HG03064 (cell line): ENCODE measurements at regions not wholly inside any gene's neighbourhood (a gene's known extent, or its start where the extent isn't known, plus 50 kb on each side); places are given as distances from the start of the nearest gene placed in this dataset.

Source experiments
- ATAC-seq: cut with Tn5 transposase; IDR thresholded peaks from one replicate; pipeline ENCODE4 v1.9.1; 2021; ENCODE audit warnings: low read depth; ENCODE audit not compliant: unreplicated experiment

- ATAC-seq: no peak
These were observed 388.4 kb downstream of the BCOR start for GRCh38 chrX:39709364-39709763.

DNA sequence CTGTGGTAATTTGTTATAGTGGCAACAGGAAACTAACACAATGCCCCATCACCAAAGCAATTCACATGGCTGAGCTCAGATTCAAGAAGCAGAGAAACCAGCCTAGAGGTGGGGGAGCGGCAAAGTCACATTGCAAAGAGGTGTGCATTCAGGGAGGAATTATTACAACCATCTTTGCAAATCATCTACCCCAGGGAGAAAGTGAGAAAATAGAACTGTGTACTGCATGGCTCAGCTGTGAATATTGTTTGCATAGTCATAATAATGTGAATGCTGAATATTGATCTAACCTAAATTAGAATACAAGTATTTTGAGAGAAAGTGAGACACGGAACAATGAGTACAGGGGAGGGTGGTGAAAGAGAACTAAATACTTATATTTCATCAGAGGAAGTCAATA lies 387.9 kb downstream of the BCOR start:
- no peak for ATAC-seq

- ATAC-seq: no peak
These were observed 387.0 kb downstream of the BCOR start for GRCh38 chrX:39710776-39711175.

- no peak for ATAC-seq
These were observed 383.3 kb downstream of the BCOR start for GRCh38 chrX:39714471-39714870.

- no peak for ATAC-seq
These were observed 381.4 kb downstream of the BCOR start for GRCh38 chrX:39716401-39716800.

- ATAC-seq: no peak
These were observed 380.8 kb downstream of the BCOR start for GRCh38 chrX:39716802-39717540.

DNA sequence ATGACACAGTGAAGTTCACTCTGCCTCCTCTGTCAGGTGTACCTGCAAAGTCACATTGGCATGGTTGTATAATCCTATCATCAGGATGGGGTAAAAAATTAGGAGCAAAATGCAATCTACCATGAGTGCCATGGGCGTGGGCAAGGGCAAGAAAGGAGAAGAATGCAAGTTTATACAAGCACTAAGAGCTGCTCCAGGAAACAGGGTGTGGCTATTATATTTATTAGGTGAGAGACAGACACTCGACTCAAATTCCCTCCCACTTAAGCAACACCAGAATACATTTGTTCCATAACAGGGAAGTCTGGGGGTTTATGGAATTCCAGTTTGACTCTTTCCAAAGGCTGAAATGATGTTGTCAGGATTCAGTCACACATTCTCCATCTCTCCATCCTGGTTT lies 378.8 kb downstream of the BCOR start:
- ATAC-seq: no peak

DNA sequence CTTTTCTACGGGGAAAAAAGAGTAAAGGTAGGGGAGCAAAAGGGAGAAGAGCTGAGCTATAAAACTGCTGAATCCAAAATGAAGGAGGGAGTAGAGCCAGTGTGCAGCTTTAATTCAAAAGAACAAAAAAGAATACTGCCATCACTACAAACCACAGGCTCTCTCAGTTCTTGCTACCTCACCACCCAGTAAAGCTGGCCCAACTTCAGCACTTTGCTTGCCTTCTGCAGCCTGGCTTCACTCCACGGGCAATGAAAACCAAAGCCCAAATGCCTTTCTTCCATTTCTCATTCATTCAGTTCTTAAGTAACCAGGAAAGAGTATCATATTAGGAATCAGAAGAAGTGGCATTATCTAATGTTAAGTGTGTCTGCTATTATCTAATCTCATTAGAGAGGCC lies 376.8 kb downstream of the BCOR start:
- ATAC-seq: no peak

DNA sequence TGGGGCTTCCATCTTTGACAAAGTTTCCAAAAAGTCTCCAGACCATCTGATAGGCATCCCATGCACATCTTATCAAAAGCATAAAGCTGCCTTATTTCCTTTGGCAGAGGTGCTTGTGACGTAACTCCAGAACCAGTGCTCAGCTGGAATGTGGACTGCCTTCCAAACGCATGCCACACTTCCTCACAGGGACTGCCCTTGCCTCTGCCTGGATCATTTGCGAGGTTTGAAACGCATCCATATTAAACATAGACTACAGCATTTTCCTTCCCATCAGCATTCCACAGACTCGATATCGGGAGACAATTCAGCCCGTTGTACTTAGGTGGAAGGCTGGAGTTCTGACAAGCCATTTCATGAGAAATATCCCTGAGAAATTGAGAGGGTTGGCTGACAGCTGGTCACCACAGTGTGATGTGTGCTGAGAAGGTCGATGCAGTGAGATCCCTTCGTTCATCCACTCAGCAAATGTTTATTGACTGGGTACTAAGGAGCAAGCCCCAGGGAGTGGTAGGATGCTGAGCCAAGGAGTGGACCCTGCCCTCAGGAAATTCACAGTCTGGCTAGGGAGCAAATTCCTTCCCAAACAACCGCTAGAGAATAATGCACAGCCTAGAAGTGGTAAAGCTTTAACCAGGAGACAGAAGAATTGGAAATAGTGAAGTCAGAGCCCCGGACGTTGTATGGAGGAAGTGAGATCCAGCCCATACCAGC lies 376.0 kb downstream of the BCOR start:
- no peak for ATAC-seq

DNA sequence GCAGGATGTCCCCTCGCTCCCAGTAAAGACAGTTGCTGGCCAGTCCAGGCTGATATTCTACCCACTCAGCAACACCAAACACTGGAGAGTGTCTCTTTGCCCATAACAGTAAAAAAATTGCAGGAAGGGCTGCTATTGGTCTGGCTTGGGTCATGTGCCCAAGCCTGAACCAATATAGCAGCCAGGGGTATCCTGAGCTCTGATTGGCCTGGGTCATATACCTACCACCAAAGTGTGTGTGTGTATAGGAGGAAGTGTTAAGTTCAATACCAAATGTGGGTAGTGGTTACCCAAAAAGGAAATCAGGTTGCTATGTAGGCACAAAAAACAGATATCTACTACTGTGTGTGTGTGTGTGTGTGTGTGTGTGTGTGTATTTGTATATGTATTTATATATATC lies 373.2 kb downstream of the BCOR start:
- ATAC-seq: no peak

DNA sequence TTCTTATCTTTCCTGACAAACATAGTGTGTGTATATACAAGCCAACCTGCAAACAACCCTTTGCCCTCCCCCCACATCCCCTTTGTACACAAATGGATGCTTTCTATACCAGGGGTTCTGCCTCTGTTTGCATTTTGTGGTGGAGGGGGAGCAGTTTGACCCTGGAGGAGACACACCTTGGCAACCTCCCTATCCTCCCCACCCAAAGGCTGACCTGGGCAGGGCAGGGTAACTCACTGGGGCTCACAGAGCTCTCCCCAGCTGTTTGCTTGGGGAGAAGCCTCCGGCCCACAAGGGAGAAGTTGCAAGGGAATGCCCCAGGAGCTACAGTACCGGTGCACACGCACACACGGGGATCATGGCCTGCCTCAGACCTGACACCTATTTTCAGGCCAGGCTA lies 372.6 kb downstream of the BCOR start:
- ATAC-seq: no peak

DNA sequence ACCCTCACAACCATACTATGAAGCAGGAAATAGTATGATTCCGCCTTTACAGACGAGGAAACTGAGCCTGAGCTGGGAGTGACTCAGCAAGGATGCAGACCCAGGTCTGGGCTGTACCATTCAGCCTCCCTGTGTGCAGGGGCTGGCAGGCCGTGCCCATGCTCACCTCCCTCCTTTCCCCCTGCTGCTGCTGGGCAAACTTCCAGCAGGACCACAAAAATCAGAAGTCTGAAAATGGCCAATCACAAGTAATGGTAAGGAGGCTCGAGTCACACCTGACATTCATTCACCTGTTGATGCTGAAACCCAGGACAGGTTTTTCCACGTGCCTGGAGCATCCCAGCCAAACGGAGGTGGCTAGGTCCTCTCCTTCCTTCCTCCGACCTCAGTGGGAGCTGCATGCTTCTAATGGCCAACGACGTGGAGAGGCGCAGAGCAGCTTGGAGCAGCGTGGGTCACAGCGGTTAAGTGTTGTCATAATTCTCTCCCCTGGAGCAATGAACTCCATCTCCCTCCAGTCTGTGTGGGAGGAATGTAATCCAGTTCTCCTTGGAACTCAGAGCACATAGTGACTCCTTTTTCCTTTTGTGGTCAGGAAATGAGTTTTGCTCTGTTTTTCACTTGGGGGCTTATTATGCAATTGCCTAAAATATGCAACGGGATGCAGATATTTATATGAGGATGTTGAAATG lies 371.7 kb downstream of the BCOR start:
- no peak for ATAC-seq

DNA sequence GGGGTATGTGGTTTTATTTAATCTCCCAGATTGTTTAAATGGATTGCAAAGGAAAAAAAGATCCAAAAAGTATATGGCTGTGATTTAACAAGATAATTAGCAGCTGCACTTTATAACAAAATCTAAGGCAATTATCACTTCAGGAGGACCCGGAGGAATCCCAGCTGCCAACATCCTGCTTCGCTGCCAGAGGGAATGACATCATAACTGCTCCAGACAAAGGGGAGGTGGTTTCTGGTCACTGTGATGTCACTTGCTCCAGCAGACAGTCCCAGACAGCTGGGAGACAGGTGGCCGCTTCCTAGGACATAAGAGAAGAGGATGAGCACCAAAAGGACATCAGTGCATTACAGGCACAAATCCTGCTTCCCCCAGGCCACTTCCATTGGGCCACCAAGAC lies 371.0 kb downstream of the BCOR start:
- no peak for ATAC-seq

DNA sequence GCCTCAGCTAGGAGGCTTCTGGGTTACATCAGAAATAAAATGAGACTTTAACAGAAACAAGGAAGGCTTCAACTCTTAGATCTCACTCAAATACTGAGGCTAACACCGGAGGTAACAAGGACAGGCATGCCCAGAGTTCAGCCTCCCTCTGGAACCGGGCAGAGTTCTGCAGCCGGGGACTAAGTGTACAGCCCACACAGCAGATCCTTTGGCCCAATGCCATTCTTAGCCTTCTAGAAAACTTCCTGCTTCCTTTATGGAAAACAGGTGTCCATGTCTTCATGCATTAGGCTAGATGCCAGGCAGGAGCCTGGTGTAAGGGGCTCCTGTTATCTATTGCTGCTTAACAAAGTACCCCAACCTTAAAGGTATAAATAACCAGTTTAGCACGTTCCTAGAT lies 369.7 kb downstream of the BCOR start:
- no peak for ATAC-seq

DNA sequence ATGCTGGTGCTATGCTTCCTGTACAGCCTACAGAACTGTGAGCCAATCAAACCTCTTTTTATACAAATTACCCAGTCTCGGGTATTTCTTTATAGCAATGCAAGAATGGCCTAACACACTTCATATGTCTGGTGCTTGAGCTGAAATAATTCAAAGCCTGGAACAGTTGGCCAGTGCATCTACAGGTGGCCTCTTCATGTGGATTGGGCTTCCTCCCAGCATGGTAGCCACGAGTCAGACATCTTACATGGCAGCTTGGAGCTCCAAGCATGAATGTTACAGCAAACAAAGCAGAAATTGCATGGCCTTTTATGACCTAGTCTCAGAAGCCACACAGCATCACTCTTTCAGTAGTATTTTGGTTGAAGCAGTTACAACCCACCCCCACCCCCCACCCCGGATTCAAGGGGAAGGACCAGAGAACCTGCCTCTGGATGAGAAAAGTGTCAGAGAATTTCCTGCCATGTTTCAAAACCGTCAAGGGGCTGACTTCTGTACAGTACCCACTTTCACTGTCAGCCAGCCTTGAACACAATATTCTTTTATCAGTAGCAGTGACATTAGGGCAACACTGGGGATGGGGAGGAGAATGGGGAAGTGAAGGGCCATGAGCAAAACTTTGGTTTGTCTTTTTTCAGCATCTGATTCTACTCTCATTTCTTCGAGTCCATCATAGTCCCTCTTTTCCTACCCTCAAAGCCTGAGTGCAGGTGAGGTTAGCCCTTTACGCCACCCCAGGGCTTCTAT lies 368.7 kb downstream of the BCOR start:
- ATAC-seq: no peak

- no peak for ATAC-seq
These were observed 367.6 kb downstream of the BCOR start for GRCh38 chrX:39729981-39730661.

DNA sequence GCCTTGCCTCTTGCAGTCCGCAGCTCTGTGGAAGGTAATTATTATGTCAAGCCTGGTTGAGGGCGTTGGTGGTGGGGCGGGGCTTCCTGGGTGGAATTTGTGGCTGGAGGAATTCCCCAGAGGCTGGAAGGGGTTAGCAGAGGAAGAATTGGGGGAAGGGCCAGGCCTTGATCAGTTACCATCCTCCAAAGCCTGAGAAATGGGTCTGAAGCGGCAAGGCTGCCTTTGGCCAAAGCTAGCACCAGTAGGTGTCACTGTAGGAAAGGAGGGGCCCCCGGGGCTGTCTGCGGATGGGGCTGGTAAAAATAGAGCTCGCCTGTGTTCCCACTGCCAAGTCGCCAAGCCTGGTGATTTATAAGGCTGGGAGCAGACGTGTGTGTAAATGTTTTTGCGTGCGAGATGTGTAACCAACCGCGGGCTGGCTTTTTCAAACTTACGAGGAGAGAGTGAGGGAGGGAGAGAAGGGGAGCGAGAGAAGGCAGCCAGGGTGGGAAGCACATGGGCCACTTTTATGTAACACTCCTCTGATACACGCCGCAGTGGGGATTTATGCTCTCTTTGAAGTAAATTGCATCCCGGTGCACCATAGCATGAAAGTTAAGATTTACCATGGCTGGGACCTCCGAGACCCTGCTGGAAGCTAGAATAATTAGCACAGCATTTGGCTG lies 367.0 kb downstream of the BCOR start:
- ATAC-seq: no peak

- no peak for ATAC-seq
These were observed 366.5 kb downstream of the BCOR start for GRCh38 chrX:39731330-39731667.

DNA sequence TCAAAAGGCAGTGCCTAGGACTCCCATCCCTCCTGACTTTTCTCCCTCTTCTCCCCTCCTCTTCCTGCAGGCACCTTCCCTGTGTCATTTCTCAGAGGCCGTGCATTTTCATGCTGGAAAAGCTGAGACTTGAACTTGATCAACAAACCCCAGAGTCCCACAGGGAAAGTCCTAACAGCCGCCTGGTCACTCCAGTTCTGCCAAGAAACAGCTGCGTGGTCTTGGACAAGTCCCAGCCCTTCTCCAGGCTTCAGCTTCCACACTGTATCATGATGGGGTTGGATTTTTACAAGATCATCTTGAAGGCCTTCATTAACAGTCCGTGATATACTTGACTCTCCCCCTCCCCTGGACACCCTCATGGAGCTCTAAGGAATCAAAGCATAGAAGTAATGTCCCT lies 366.0 kb downstream of the BCOR start:
- no peak for ATAC-seq

- ATAC-seq: no peak
These were observed 364.0 kb downstream of the BCOR start for GRCh38 chrX:39733745-39734144.
